Common myeloid progenitor, CD34-positive (primary cell): ENCODE measurements at regions not wholly inside any gene's neighbourhood (a gene's known extent, or its start where the extent isn't known, plus 50 kb on each side); places are given as distances from the start of the nearest gene placed in this dataset.

Source experiments
- CTCF ChIA-PET: fragments of 350-600 bp; sonication (Branson Sonifier 250); formaldehyde crosslinking; loops from one replicate; lab custom pipeline; 2021; ENCODE audit warnings: antibody characterized with exemption; lab: Charles Lee
- POLR2A ChIA-PET: fragments of 350-600 bp; sonication (Branson Sonifier 250); formaldehyde crosslinking; loops from one replicate; lab custom pipeline; 2021; ENCODE audit warnings: antibody characterized with exemption; lab: Charles Lee
- DNase-seq, 3 donors: peaks; one replicate each; pipeline versions ENCODE4 v3.0.0 to v3.0.0-alpha.2; 2013
- H3K27ac ChIP-seq, 2 experiments: 1 replicate in 1 of 2; 2 replicates in 1 of 2; pipeline ENCODE4 v1.7.0; 2013; ENCODE audit warnings: inconsistent platforms in 2 of 2, low read length in 2 of 2, mild to moderate bottlenecking in 2 of 2, low read depth in 1 of 2, moderate library complexity in 1 of 2; ENCODE audit not compliant: severe bottlenecking in 2 of 2, insufficient read depth in 1 of 2, poor library complexity in 1 of 2
- H3K27me3 ChIP-seq, 5 experiments: replicated peaks in 2 of 5; 1 replicate in 3 of 5; 2 replicates in 2 of 5; pipeline versions ENCODE4 v1.6.1 to v1.7.0; 2013; ENCODE audit warnings: low read length in 4 of 5, mild to moderate bottlenecking in 2 of 5, moderate library complexity in 2 of 5, inconsistent platforms in 1 of 5; ENCODE audit not compliant: insufficient read depth in 5 of 5, control insufficient read depth in 4 of 5
- H3K36me3 ChIP-seq, 4 experiments: 1 replicate in 2 of 4; 2 replicates in 2 of 4; pipeline versions ENCODE4 v1.6.1 to v1.7.0; 2013; ENCODE audit warnings: low read length in 3 of 4, control low read depth in 1 of 4, mild to moderate bottlenecking in 1 of 4; ENCODE audit not compliant: control insufficient read depth in 4 of 4, insufficient read depth in 4 of 4
- H3K4me1 ChIP-seq, 4 experiments: 1 replicate in 3 of 4; 2 replicates in 1 of 4; pipeline versions ENCODE4 v1.6.1 to v1.7.1; 2013; ENCODE audit warnings: low read length in 3 of 4, mild to moderate bottlenecking in 3 of 4, control low read depth in 1 of 4, inconsistent platforms in 1 of 4, moderate library complexity in 1 of 4; ENCODE audit not compliant: control insufficient read depth in 4 of 4, insufficient read depth in 4 of 4; ENCODE audit errors: control extremely low read depth in 1 of 4
- H3K4me3 ChIP-seq, 7 experiments: 1 replicate in 4 of 7; 2 replicates in 3 of 7; pipeline versions ENCODE4 v1.5.1 to v1.7.0; 2013; ENCODE audit warnings: mild to moderate bottlenecking in 7 of 7, low read length in 6 of 7, moderate library complexity in 6 of 7, inconsistent platforms in 2 of 7, low read depth in 2 of 7, control low read depth in 1 of 7; ENCODE audit not compliant: insufficient read depth in 4 of 7, control insufficient read depth in 1 of 7; ENCODE audit errors: extremely low read depth in 1 of 7
- H3K9me3 ChIP-seq, 5 experiments: 1 replicate in 4 of 5; 2 replicates in 1 of 5; pipeline versions ENCODE4 v1.6.1 to v1.7.1; 2013; ENCODE audit warnings: low read length in 4 of 5, mild to moderate bottlenecking in 2 of 5, inconsistent platforms in 1 of 5, low read depth in 1 of 5, moderate library complexity in 1 of 5; ENCODE audit not compliant: control insufficient read depth in 4 of 5, insufficient read depth in 2 of 5; ENCODE audit errors: control extremely low read depth in 1 of 5
- WGBS: methylation state at CpG from one replicate; pipeline ENCODE4 v1.1.5; 2013; ENCODE audit not compliant: insufficient coverage; 5-methylcytosine and 5-hydroxymethylcytosine counted together

DNA sequence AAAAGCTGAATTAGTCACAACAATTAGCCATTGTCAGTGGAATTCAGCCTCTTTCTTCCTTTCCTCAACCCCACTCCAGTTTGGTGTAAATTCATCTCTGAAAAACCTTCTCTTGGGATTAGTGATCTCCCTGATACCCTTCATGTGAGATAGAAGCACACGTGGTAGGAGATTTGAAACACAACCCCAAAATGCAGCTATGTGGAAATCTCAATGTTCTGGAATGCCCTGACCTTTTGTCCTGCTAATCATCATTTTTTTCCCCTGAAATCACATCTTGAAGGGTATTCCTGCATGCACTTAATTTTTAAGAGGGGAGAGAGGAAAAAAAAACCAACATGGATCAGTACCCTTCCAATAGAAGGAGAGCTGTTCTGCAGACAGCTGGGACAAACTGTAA is 612.6 kb downstream of the EBF1 start:
- Histone ChIP-seq H3K9me3 (no peaks in the 10 kb centered on the region), H3K36me3 (no peaks in the 10 kb centered on the region), H3K4me3 (no peak overlapping the region), H3K27ac (no peak overlapping the region), H3K4me1 (no peaks in the 10 kb centered on the region), H3K27me3 (peaks cover 0 to 4% (median 0%) of the 10 kb centered on the region in 5 experiments)
- no CpG with 5 or more reads among the region's 1 CpG for WGBS
- ChIA-PET CTCF (no interaction called here), POLR2A (no interaction called here)
- DNase-seq, result no peak

DNA sequence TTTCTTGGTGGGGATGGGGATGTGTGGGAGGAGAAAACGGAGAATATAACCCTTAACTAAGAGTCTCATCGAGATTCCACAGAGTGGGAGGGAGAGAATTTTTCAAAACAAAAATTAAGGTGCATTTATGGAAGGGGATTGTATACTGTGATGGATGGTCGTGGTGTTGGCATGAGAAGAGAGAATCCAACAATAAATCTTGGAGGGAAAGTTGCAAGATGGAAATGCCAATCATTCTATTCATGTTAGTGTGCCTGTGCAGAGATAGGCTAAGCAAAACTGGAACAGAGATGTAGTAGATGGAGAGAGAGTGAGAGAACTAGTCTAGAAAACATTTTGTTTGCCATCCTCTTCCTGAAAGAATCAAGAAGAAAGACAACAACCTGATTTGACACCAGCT is 613.1 kb downstream of the EBF1 start:
- Histone ChIP-seq H3K9me3 (no peaks in the 10 kb centered on the region), H3K27ac (no peak overlapping the region), H3K4me1 (no peaks in the 10 kb centered on the region), H3K4me3 (no peak overlapping the region), H3K27me3 (peaks cover 0 to 4% (median 0%) of the 10 kb centered on the region in 5 experiments), H3K36me3 (no peaks in the 10 kb centered on the region)
- ChIA-PET POLR2A (no interaction called here), CTCF (no interaction called here)
- 96% methylated on average over 3 of the region's 3 CpGs for WGBS
- no peak for DNase-seq

DNA sequence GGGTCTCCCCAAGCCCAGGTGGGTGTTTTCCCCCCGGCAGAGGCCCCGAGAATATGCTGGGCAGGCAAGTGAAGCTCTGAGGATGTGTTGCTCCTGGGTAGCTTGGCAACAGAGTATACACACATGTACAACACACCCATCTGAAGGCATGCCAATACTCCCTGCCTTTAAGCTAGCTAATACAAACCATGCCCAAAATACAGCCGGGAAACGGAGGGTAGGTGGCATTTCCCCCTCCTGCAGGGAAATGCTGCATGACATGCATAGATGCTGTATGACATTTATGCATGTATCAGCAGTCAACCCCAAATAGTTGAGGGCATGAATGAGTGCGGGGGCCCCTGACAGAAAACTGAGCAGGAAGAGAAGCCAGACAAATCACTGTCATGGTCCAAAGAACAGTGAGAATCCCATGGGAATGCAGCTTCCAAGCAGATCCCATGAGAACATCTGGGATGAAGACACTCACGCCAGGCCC is 614.1 kb downstream of the EBF1 start:
- Histone ChIP-seq H3K4me1 (no peaks in the 10 kb centered on the region), H3K36me3 (no peaks in the 10 kb centered on the region), H3K9me3 (no peaks in the 10 kb centered on the region), H3K27ac (no peak overlapping the region), H3K27me3 (peaks cover 0 to 4% (median 0%) of the 10 kb centered on the region in 5 experiments), H3K4me3 (no peak overlapping the region)
- WGBS, result 100% methylated on average over 1 of the region's 6 CpGs
- DNase-seq, result no peak
- ChIA-PET CTCF (no interaction called here), POLR2A (no interaction called here)

DNA sequence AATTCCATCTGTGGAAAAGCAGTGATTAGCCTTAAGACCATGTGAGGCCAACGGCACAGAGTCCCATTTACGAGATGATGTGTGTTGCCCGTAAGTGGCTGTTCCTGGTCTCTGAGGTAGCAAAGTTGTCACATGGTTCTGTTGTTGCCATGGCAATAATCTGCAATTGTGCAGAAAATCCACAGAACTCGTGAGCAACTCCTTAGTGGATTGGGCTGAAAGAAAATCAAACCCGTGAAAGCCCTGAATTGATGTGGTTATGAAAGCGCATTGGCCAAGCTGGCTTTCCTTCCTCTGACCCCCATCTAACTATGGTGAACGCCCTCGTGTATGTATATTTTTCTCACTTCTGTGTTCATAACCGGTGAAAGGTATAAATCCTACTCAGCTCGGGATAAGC is 614.7 kb downstream of the EBF1 start:
- ChIA-PET POLR2A (no interaction called here), CTCF (no interaction called here)
- DNase-seq, result no peak
- no peak overlapping the region for H3K27ac ChIP-seq
- no peaks in the 10 kb centered on the region for H3K4me1 ChIP-seq
- H3K27me3 ChIP-seq, result peaks cover 0 to 4% (median 0%) of the 10 kb centered on the region in 5 experiments
- no peaks in the 10 kb centered on the region for H3K9me3 ChIP-seq
- WGBS, result 92% methylated on average over 10 of the region's 10 CpGs
- no peak overlapping the region for H3K4me3 ChIP-seq
- H3K36me3 ChIP-seq, result no peaks in the 10 kb centered on the region

DNA sequence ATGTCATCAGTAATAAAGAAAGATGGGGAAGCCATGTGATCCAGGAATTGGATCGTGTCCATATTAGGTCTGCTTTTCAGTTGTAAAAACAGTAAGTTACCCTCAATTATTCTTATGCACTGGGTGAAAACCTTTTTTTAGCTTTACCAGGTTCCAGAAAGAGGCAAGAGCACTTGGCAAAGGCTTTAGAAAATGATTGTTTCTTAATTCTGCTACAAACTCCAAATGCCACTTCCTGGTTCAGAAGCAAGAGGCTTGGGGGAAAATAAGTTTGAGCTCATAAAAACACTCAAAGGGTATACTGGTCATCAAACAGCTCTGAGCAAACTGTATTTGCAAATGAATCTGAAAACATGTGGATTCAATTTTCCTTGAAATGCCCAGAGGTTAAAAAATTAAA is 615.6 kb downstream of the EBF1 start:
- H3K9me3 ChIP-seq, result no peaks in the 10 kb centered on the region
- H3K27ac ChIP-seq, result no peak overlapping the region
- 88% methylated on average over 1 of the region's 1 CpG for WGBS
- ChIA-PET CTCF (no interaction called here), POLR2A (no interaction called here)
- H3K4me3 ChIP-seq, result no peak overlapping the region
- no peaks in the 10 kb centered on the region for H3K36me3 ChIP-seq
- H3K27me3 ChIP-seq, result peaks cover 0 to 4% (median 0%) of the 10 kb centered on the region in 5 experiments
- DNase-seq, result no peak
- no peaks in the 10 kb centered on the region for H3K4me1 ChIP-seq

DNA sequence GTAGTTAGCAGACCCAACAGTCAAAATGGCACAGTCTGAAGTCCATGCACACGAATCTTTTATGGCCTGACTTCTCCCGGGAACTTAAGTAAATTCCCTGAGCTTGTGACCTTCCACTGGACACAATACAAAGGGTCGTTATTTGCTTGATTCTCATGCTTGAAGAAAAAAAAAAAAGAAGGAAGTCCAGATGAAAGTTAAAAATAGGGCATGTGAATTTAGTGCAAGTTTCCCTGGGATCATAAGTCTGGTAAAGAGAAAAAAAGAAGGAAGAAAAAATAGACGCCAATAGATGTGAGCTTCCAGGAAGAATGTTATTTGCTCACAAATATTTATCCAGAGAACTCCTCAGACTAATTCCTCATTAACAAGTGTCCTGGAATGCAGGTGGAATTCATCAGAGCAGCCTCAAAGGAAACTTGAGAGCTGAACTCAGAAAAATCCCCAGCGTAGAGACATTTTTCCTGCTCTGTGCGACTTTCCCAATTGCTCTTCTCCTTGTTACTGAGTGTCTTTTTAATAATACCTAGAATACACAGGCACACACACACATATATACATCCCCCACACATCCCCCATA is 616.3 kb downstream of the EBF1 start:
- no peak overlapping the region for H3K27ac ChIP-seq
- no peaks in the 10 kb centered on the region for H3K9me3 ChIP-seq
- ChIA-PET POLR2A (no interaction called here), CTCF (interaction anchor here (1.2 kb wide), 1 partner anchor 10 kb away, joined by 3 read pairs; no protein-coding TSS in a partner anchor)
- H3K4me1 ChIP-seq, result no peaks in the 10 kb centered on the region
- no peak overlapping the region for H3K4me3 ChIP-seq
- peaks cover 0 to 4% (median 0%) of the 10 kb centered on the region in 5 experiments for H3K27me3 ChIP-seq
- 95% methylated on average over 2 of the region's 6 CpGs for WGBS
- H3K36me3 ChIP-seq, result no peaks in the 10 kb centered on the region
- no peak for DNase-seq

DNA sequence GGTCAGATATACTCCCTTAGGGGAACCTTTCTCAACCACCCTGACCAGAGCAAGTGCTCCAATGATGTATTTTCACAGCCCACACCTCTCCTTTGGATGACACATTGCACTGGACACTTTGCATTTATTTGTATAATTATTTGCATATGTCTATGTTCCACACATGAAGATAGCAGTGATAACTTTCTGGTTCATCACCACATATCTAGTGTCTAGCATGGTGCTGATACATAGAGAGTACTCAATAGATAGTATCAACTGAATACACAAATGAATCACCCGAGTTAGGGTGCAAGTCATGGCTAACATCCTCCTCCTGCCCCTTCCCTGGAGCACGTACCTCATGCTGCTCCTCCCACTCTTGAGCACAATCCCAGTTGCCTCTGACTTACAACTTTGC is 617.6 kb downstream of the EBF1 start:
- H3K36me3 ChIP-seq, result no peaks in the 10 kb centered on the region
- 100% methylated on average over 2 of the region's 2 CpGs for WGBS
- DNase-seq, result no peak
- no peaks in the 10 kb centered on the region for H3K9me3 ChIP-seq
- no peaks in the 10 kb centered on the region for H3K4me1 ChIP-seq
- peaks cover 0 to 4% (median 0%) of the 10 kb centered on the region in 5 experiments for H3K27me3 ChIP-seq
- H3K27ac ChIP-seq, result no peak overlapping the region
- H3K4me3 ChIP-seq, result no peak overlapping the region
- POLR2A ChIA-PET, result no interaction called here
- CTCF ChIA-PET, result no interaction called here
